Dendritic cell treated with granulocyte-macrophage colony-stimulating factor and Interleukin-4, amounts not matched to agents 40 ng/mL and 50 ng/mL, for 4 days (primary cell): ENCODE measurements at regions not wholly inside any gene's neighbourhood (a gene's known extent, or its start where the extent isn't known, plus 50 kb on each side); places are given as distances from the start of the nearest gene placed in this dataset.

ENCODE experiments used
- H3K27ac Mint-ChIP-seq: one replicate; pipeline ENCODE4 v1.8.0; 2022; ENCODE audit warnings: mild to moderate bottlenecking, mixed read lengths
- H3K27me3 Mint-ChIP-seq: one replicate; pipeline ENCODE4 v1.8.0; 2022; ENCODE audit warnings: mild to moderate bottlenecking, mixed read lengths
- H3K36me3 Mint-ChIP-seq: one replicate; pipeline ENCODE4 v1.8.0; 2022; ENCODE audit warnings: low read depth, mixed read lengths
- H3K4me1 Mint-ChIP-seq: one replicate; pipeline ENCODE4 v1.8.0; 2022; ENCODE audit warnings: low read depth, mixed read lengths
- H3K4me3 Mint-ChIP-seq: one replicate; pipeline ENCODE4 v1.8.0; 2022; ENCODE audit warnings: mild to moderate bottlenecking, moderate library complexity, mixed read lengths
- H3K9me3 Mint-ChIP-seq: one replicate; pipeline ENCODE4 v1.8.0; 2022; ENCODE audit warnings: mixed read lengths
- intact Hi-C: fragments of 100-400 bp; cut with micrococcal nuclease; formaldehyde crosslinking; loops from one replicate; pipeline ENCODE4 v1.15.0; 2022

- H3K4me3 Mint-ChIP-seq = no peak overlapping the region
- H3K27me3 Mint-ChIP-seq = peaks cover 1% of the 10 kb centered on the region
- H3K9me3 Mint-ChIP-seq = no peaks in the 10 kb centered on the region
- H3K27ac Mint-ChIP-seq = no peak overlapping the region
- no peaks in the 10 kb centered on the region for H3K36me3 Mint-ChIP-seq
- H3K4me1 Mint-ChIP-seq = no peaks in the 10 kb centered on the region
- intact Hi-C loops = no loop called here
Observed at GRCh38 chr6:113331021-113331420, 526.1 kb upstream of the MARCKS start.

- Mint-ChIP-seq H3K4me1 (no peaks in the 10 kb centered on the region), H3K4me3 (no peak overlapping the region), H3K27me3 (no peaks in the 10 kb centered on the region), H3K36me3 (no peaks in the 10 kb centered on the region), H3K9me3 (no peaks in the 10 kb centered on the region), H3K27ac (no peak overlapping the region)
- intact Hi-C loops = no loop called here
Observed at GRCh38 chr6:113338644-113339043, 518.5 kb upstream of the MARCKS start.

GRCh38 chr6:113339209-113339608, 517.9 kb upstream of the MARCKS start:
- Mint-ChIP-seq H3K36me3 (no peaks in the 10 kb centered on the region), H3K27ac (no peak overlapping the region), H3K4me1 (no peaks in the 10 kb centered on the region), H3K27me3 (peaks cover 2% of the 10 kb centered on the region), H3K4me3 (no peak overlapping the region), H3K9me3 (no peaks in the 10 kb centered on the region)
- intact Hi-C loops = no loop called here

GRCh38 chr6:113340371-113340770, 516.8 kb upstream of the MARCKS start:
- no peaks in the 10 kb centered on the region for H3K9me3 Mint-ChIP-seq
- peaks cover 2% of the 10 kb centered on the region for H3K27me3 Mint-ChIP-seq
- intact Hi-C loops = no loop called here
- no peak overlapping the region for H3K27ac Mint-ChIP-seq
- no peaks in the 10 kb centered on the region for H3K4me1 Mint-ChIP-seq
- no peaks in the 10 kb centered on the region for H3K36me3 Mint-ChIP-seq
- no peak overlapping the region for H3K4me3 Mint-ChIP-seq

- no peaks in the 10 kb centered on the region for H3K4me1 Mint-ChIP-seq
- H3K36me3 Mint-ChIP-seq = no peaks in the 10 kb centered on the region
- H3K9me3 Mint-ChIP-seq = no peaks in the 10 kb centered on the region
- H3K27me3 Mint-ChIP-seq = peaks cover 2% of the 10 kb centered on the region
- intact Hi-C loops = no loop called here
- no peak overlapping the region for H3K4me3 Mint-ChIP-seq
- H3K27ac Mint-ChIP-seq = no peak overlapping the region
Observed at GRCh38 chr6:113343940-113344339, 513.2 kb upstream of the MARCKS start.

GRCh38 chr6:113344969-113345368, 512.2 kb upstream of the MARCKS start:
- intact Hi-C loops = no loop called here
- Mint-ChIP-seq H3K36me3 (no peaks in the 10 kb centered on the region), H3K27ac (no peak overlapping the region), H3K27me3 (peaks cover 2% of the 10 kb centered on the region), H3K4me1 (no peaks in the 10 kb centered on the region), H3K9me3 (no peaks in the 10 kb centered on the region), H3K4me3 (no peak overlapping the region)

GRCh38 chr6:113347436-113347835, 509.7 kb upstream of the MARCKS start:
- no peak overlapping the region for H3K27ac Mint-ChIP-seq
- no peak overlapping the region for H3K4me3 Mint-ChIP-seq
- no peaks in the 10 kb centered on the region for H3K4me1 Mint-ChIP-seq
- H3K27me3 Mint-ChIP-seq = peaks cover 4% of the 10 kb centered on the region
- H3K36me3 Mint-ChIP-seq = no peaks in the 10 kb centered on the region
- intact Hi-C loops = no loop called here
- H3K9me3 Mint-ChIP-seq = no peaks in the 10 kb centered on the region

GRCh38 chr6:113350461-113350860, 506.7 kb upstream of the MARCKS start:
- Mint-ChIP-seq H3K9me3 (no peaks in the 10 kb centered on the region), H3K27me3 (peaks cover 2% of the 10 kb centered on the region), H3K36me3 (no peaks in the 10 kb centered on the region), H3K27ac (no peak overlapping the region), H3K4me1 (no peaks in the 10 kb centered on the region), H3K4me3 (no peak overlapping the region)
- intact Hi-C loops = no loop called here

GRCh38 chr6:113351173-113351834, 505.8 kb upstream of the MARCKS start:
- peaks cover 2% of the 10 kb centered on the region for H3K27me3 Mint-ChIP-seq
- no peak overlapping the region for H3K4me3 Mint-ChIP-seq
- intact Hi-C loops = no loop called here
- no peaks in the 10 kb centered on the region for H3K36me3 Mint-ChIP-seq
- H3K9me3 Mint-ChIP-seq = no peaks in the 10 kb centered on the region
- H3K27ac Mint-ChIP-seq = no peak overlapping the region
- no peaks in the 10 kb centered on the region for H3K4me1 Mint-ChIP-seq

- Mint-ChIP-seq H3K4me3 (no peak overlapping the region), H3K9me3 (no peaks in the 10 kb centered on the region), H3K27me3 (peaks cover 2% of the 10 kb centered on the region), H3K27ac (no peak overlapping the region), H3K36me3 (no peaks in the 10 kb centered on the region), H3K4me1 (no peaks in the 10 kb centered on the region)
- intact Hi-C loops = no loop called here
Observed at GRCh38 chr6:113352029-113352801, 504.9 kb upstream of the MARCKS start.

GRCh38 chr6:113352831-113353230, 504.3 kb upstream of the MARCKS start:
- intact Hi-C loops = no loop called here
- Mint-ChIP-seq H3K9me3 (no peaks in the 10 kb centered on the region), H3K27ac (no peak overlapping the region), H3K27me3 (peaks cover 2% of the 10 kb centered on the region), H3K36me3 (no peaks in the 10 kb centered on the region), H3K4me1 (no peaks in the 10 kb centered on the region), H3K4me3 (no peak overlapping the region)

GRCh38 chr6:113353392-113353791, 503.8 kb upstream of the MARCKS start:
- Mint-ChIP-seq H3K9me3 (no peaks in the 10 kb centered on the region), H3K4me1 (no peaks in the 10 kb centered on the region), H3K4me3 (no peak overlapping the region), H3K27me3 (peaks cover 2% of the 10 kb centered on the region), H3K36me3 (no peaks in the 10 kb centered on the region), H3K27ac (no peak overlapping the region)
- intact Hi-C loops = no loop called here

- H3K9me3 Mint-ChIP-seq = no peaks in the 10 kb centered on the region
- peaks cover 2% of the 10 kb centered on the region for H3K27me3 Mint-ChIP-seq
- intact Hi-C loops = no loop called here
Observed at GRCh38 chr6:113354204-113354895, 502.8 kb upstream of the MARCKS start.

GRCh38 chr6:113356139-113356538, 501.0 kb upstream of the MARCKS start:
- Mint-ChIP-seq H3K27me3 (peaks cover 2% of the 10 kb centered on the region), H3K27ac (no peak overlapping the region), H3K4me3 (no peak overlapping the region), H3K9me3 (no peaks in the 10 kb centered on the region), H3K36me3 (no peaks in the 10 kb centered on the region), H3K4me1 (no peaks in the 10 kb centered on the region)
- intact Hi-C loops = no loop called here

More at GRCh38 chr6:113354204-113354895, 502.8 kb upstream of the MARCKS start:
- H3K4me3 Mint-ChIP-seq = no peak overlapping the region
- no peaks in the 10 kb centered on the region for H3K4me1 Mint-ChIP-seq
- H3K27ac Mint-ChIP-seq = no peak overlapping the region
- no peaks in the 10 kb centered on the region for H3K36me3 Mint-ChIP-seq
